VCaP (cell line): ENCODE measurements at regions not wholly inside any gene's neighbourhood (a gene's known extent, or its start where the extent isn't known, plus 50 kb on each side); places are given as distances from the start of the nearest gene placed in this dataset.
"Not testable (repeated sequence)": the region's sequence is repeated elsewhere in the genome, so short reads cannot be mapped to it uniquely, and the experiment has no call there.

Experiments
- H3K27ac ChIP-seq: fragments of 450-650 bp; 2 replicates; pipeline ENCODE4 v1.5.1; 2017
- CTCF ChIP-seq: fragments of 450-650 bp; conservative IDR thresholded peaks from 2 replicates; pipeline ENCODE4 v1.5.1; 2017; ENCODE audit warnings: mild to moderate bottlenecking, moderate library complexity

- H3K27ac ChIP-seq, result no peak overlapping the region
- no peak for TF ChIP-seq CTCF
Observed at GRCh38 chr5:4584982-4585381, 555.1 kb upstream of the ADAMTS16 start.

GRCh38 chr5:4613440-4613839 lies 526.7 kb upstream of the ADAMTS16 start:
- H3K27ac ChIP-seq, result no peak overlapping the region
- TF ChIP-seq CTCF, result no peak

GRCh38 chr5:4614088-4614487 lies 526.0 kb upstream of the ADAMTS16 start:
- no peak for TF ChIP-seq CTCF
- H3K27ac ChIP-seq, result no peak overlapping the region

- not testable (repeated sequence) for H3K27ac ChIP-seq
Observed at GRCh38 chr5:4615369-4615768, 524.8 kb upstream of the ADAMTS16 start.

GRCh38 chr5:4625206-4625896 lies 514.8 kb upstream of the ADAMTS16 start:
- no peak overlapping the region for H3K27ac ChIP-seq
- TF ChIP-seq CTCF, result no peak

GRCh38 chr5:4627131-4627530 lies 513.0 kb upstream of the ADAMTS16 start:
- no peak overlapping the region for H3K27ac ChIP-seq
- no peak for TF ChIP-seq CTCF

GRCh38 chr5:4627929-4628328 lies 512.2 kb upstream of the ADAMTS16 start:
- TF ChIP-seq CTCF, result no peak
- H3K27ac ChIP-seq, result no peak overlapping the region

- no peak overlapping the region for H3K27ac ChIP-seq
- TF ChIP-seq CTCF, result no peak
Observed at GRCh38 chr5:4628645-4629385, 511.3 kb upstream of the ADAMTS16 start.
